ENCODE measurements at regions not wholly inside any gene's neighbourhood (a gene's known extent, or its start where the extent isn't known, plus 50 kb on each side); places are given as distances from the start of the nearest gene placed in this dataset.

DNA sequence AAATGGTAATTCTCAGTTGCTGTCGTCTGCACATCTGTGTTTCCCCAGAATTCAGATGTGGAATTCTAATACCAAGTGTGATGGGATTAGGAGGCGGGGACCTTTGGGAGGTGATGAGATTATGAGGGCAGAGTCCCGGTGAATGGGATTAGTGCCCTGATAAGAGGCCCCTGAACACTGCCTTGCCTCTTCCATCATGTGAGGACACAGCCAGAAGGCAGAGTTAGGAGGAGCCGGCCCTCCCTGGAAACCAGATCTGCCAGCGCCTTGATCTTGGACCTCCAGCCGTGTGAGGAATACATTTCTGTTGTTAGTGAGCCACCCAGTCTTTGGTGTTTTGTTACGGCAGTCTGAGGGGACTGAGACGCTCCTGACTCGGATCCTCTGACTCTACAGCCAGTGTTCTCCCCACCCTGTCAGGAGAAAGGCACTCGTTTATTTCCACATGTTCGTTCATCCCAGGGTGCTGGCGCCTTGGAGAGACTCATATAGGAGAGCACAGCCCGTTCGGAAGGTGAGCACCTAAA lies 395.0 kb downstream of the ZNF516 start:
- H3K4me1 ChIP-seq (ENCODE audit: low read length) = no peaks in the 10 kb centered on the region
- no peaks in the 10 kb centered on the region for H3K79me2 ChIP-seq (ENCODE audit: low read length)
- H3K27ac ChIP-seq (ENCODE audit: low read length) = no peak overlapping the region
- H3K9ac ChIP-seq (ENCODE audit: low read length) = no peak overlapping the region
- H3K27me3 ChIP-seq (replicated peaks; ENCODE audit: insufficient read depth, low read length) = no peaks in the 10 kb centered on the region
- H2AFZ ChIP-seq (ENCODE audit: low read length) = no peak overlapping the region
- no peak overlapping the region for H3K4me3 ChIP-seq (ENCODE audit: low read length)
- no peaks in the 10 kb centered on the region for H3K36me3 ChIP-seq (replicated peaks; ENCODE audit: insufficient read depth, low read length)
- H4K20me1 ChIP-seq (ENCODE audit: insufficient read depth, low read length) = no peaks in the 10 kb centered on the region
- H3K9me3 ChIP-seq (replicated peaks; ENCODE audit: insufficient read depth, low read length) = no peaks in the 10 kb centered on the region
- no peak overlapping the region for H3K4me2 ChIP-seq (ENCODE audit: low read depth, low read length)
- no peaks in the 10 kb centered on the region for H3F3A ChIP-seq (ENCODE audit: insufficient read depth, low read length)
- H3K9me2 ChIP-seq (replicated peaks; ENCODE audit: insufficient read depth, low read length) = no peaks in the 10 kb centered on the region
- DNase-seq = no peak
- TF ChIP-seq EZH2phosphoT487 (IDR thresholded peaks at IDR 0.05; ENCODE audit: low read length) (no peak), EZH2 (optimal IDR thresholded peaks at IDR 0.05; ENCODE audit: low read depth, low read length) (no peak)
- TF ChIP-seq, protein P1, sequence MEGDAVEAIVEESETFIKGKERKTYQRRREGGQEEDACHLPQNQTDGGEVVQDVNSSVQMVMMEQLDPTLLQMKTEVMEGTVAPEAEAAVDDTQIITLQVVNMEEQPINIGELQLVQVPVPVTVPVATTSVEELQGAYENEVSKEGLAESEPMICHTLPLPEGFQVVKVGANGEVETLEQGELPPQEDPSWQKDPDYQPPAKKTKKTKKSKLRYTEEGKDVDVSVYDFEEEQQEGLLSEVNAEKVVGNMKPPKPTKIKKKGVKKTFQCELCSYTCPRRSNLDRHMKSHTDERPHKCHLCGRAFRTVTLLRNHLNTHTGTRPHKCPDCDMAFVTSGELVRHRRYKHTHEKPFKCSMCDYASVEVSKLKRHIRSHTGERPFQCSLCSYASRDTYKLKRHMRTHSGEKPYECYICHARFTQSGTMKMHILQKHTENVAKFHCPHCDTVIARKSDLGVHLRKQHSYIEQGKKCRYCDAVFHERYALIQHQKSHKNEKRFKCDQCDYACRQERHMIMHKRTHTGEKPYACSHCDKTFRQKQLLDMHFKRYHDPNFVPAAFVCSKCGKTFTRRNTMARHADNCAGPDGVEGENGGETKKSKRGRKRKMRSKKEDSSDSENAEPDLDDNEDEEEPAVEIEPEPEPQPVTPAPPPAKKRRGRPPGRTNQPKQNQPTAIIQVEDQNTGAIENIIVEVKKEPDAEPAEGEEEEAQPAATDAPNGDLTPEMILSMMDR (IDR thresholded peaks at IDR 0.05; ENCODE audit: low read length) = no peak

DNA sequence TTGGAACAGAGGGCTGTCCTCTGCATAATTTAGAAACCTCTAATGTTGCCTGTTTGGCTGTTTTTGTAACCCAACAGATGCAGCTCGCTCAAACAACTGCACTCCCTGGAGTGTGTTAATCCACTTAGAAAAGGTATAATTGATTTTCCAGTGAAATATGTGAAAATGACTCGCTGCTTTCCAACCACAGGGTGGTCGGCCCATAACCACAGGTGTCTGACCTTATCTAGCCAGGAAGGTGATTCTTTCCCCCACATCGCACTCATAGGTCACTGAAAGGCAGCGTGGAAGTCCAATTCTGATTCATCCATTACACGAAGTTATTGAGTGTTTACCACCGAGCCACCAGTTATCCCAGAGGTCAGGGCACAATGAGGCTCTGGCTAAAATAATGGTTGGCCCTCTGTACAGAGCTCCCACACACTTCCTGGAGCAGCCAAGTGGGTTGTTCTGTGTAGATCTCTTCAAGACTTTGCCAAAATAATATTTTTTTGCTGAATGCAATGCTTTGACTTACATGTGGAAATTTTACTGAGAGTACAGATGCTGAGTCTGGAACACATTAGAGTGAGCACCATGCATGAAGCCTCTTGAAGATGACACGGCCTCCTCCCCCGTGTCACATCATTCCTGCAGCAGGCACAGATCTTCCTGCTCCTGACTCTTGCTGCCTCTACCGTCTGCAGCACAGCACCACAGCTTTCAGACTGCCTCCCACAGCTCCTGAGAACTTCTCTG lies 396.2 kb downstream of the ZNF516 start:
- Histone ChIP-seq H3K9me2 (replicated peaks; ENCODE audit: insufficient read depth, low read length) (no peaks in the 10 kb centered on the region), H3F3A (ENCODE audit: insufficient read depth, low read length) (no peaks in the 10 kb centered on the region), H3K27me3 (replicated peaks; ENCODE audit: insufficient read depth, low read length) (no peaks in the 10 kb centered on the region), H3K4me2 (ENCODE audit: low read depth, low read length) (no peak overlapping the region), H2AFZ (ENCODE audit: low read length) (no peak overlapping the region), H3K27ac (ENCODE audit: low read length) (no peak overlapping the region), H3K36me3 (replicated peaks; ENCODE audit: insufficient read depth, low read length) (no peaks in the 10 kb centered on the region), H3K9me3 (replicated peaks; ENCODE audit: insufficient read depth, low read length) (no peaks in the 10 kb centered on the region), H3K4me3 (ENCODE audit: low read length) (no peak overlapping the region), H3K4me1 (ENCODE audit: low read length) (no peaks in the 10 kb centered on the region), H4K20me1 (ENCODE audit: insufficient read depth, low read length) (no peaks in the 10 kb centered on the region), H3K9ac (ENCODE audit: low read length) (no peak overlapping the region), H3K79me2 (ENCODE audit: low read length) (no peaks in the 10 kb centered on the region)
- no peak for TF ChIP-seq EZH2 (optimal IDR thresholded peaks at IDR 0.05; ENCODE audit: low read depth, low read length)
- TF ChIP-seq, protein P1 (IDR thresholded peaks at IDR 0.05; ENCODE audit: low read length) = no peak
- TF ChIP-seq EZH2phosphoT487 (IDR thresholded peaks at IDR 0.05; ENCODE audit: low read length) = no peak
- no peak for DNase-seq

DNA sequence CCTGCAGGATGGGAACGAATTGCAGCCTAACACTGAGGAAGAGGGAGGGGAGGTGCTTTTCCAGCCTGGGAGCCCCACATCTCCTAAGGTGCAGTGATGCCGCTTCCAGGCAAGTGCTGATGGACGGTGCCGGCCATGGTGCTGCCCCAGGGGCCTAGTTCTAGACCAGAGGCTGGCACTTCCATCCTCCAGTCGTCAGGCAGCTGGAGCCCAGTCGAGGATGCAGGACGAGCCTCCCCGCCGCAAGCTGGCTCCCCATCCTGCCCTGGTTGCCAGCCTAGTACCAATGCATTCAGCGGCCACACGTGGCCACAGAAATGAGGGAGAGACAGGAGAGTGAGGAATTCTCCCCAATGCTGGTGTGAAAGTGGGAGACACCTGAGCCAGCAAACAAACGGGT lies 413.5 kb downstream of the ZNF516 start:
- Histone ChIP-seq H4K20me1 (ENCODE audit: insufficient read depth, low read length) (no peaks in the 10 kb centered on the region), H3K36me3 (replicated peaks; ENCODE audit: insufficient read depth, low read length) (no peaks in the 10 kb centered on the region), H3K4me1 (ENCODE audit: low read length) (no peaks in the 10 kb centered on the region), H2AFZ (ENCODE audit: low read length) (no peak overlapping the region), H3K9ac (ENCODE audit: low read length) (no peak overlapping the region), H3K27ac (ENCODE audit: low read length) (no peak overlapping the region), H3K9me2 (replicated peaks; ENCODE audit: insufficient read depth, low read length) (no peaks in the 10 kb centered on the region), H3K27me3 (replicated peaks; ENCODE audit: insufficient read depth, low read length) (no peaks in the 10 kb centered on the region), H3K79me2 (ENCODE audit: low read length) (no peaks in the 10 kb centered on the region), H3K9me3 (replicated peaks; ENCODE audit: insufficient read depth, low read length) (no peaks in the 10 kb centered on the region), H3F3A (ENCODE audit: insufficient read depth, low read length) (no peaks in the 10 kb centered on the region), H3K4me2 (ENCODE audit: low read depth, low read length) (no peak overlapping the region), H3K4me3 (ENCODE audit: low read length) (no peak overlapping the region)
- TF ChIP-seq EZH2phosphoT487 (IDR thresholded peaks at IDR 0.05; ENCODE audit: low read length) (no peak), EZH2 (optimal IDR thresholded peaks at IDR 0.05; ENCODE audit: low read depth, low read length) (no peak)
- TF ChIP-seq, protein P1 (IDR thresholded peaks at IDR 0.05; ENCODE audit: low read length) = no peak
- no peak for DNase-seq
